OCI-LY7 (cell line): ENCODE measurements at regions not wholly inside any gene's neighbourhood (a gene's known extent, or its start where the extent isn't known, plus 50 kb on each side); places are given as distances from the start of the nearest gene placed in this dataset.
"Not testable (repeated sequence)": the region's sequence is repeated elsewhere in the genome, so short reads cannot be mapped to it uniquely, and the experiment has no call there.

Experiments
- BruUV-seq: library from RNA; stranded (reverse); fragments of 400-500 nt; replicated peaks from 2 replicates; lab custom pipeline; 2021; lab: Mats Ljungman, UMichigan
- CTCF ChIA-PET: fragments of 300-600 bp; sonication (Branson Sonifier 250); formaldehyde crosslinking; loops from one replicate; lab custom pipeline; 2022; ENCODE audit warnings: antibody characterized with exemption; ENCODE audit not compliant: unreplicated experiment; lab: Charles Lee
- POLR2A ChIA-PET: fragments of 300-600 bp; sonication (Branson Sonifier 250); formaldehyde crosslinking; loops from one replicate; lab custom pipeline; 2022; ENCODE audit warnings: antibody characterized with exemption; lab: Charles Lee
- DNase-seq: peaks from one replicate; pipeline ENCODE4 v3.0.0-alpha.2; 2015; ENCODE audit warnings: low spot score
- H2AFZ ChIP-seq: fragments of 200-600 bp; sonication (generic), shearing (Covaris generic); 2 replicates; pipeline ENCODE4 v1.6.1; 2014; ENCODE audit warnings: mild to moderate bottlenecking, antibody characterized with exemption, low read length, moderate library complexity
- H3K27ac ChIP-seq: fragments of 200-600 bp; sonication (generic); 2 replicates; pipeline ENCODE4 v1.5.1; 2014; ENCODE audit warnings: mixed run types, low read depth, mild to moderate bottlenecking, moderate library complexity, low read length, inconsistent platforms; ENCODE audit not compliant: poor library complexity, severe bottlenecking
- H3K36me3 ChIP-seq: fragments of 200-600 bp; sonication (generic); 2 replicates; pipeline ENCODE4 v1.6.1; 2014; ENCODE audit warnings: mild to moderate bottlenecking, antibody characterized with exemption, low read length, moderate library complexity, mixed read lengths; ENCODE audit not compliant: insufficient read depth
- H3K4me1 ChIP-seq: fragments of 200-600 bp; sonication (generic); 2 replicates; pipeline ENCODE4 v1.5.1; 2014; ENCODE audit warnings: mild to moderate bottlenecking, low read length; ENCODE audit not compliant: insufficient read depth, poor library complexity, severe bottlenecking
- H3K4me2 ChIP-seq: fragments of 200-600 bp; sonication (generic); 2 replicates; pipeline ENCODE4 v1.6.1; 2014; ENCODE audit warnings: mild to moderate bottlenecking, low read length
- H3K4me3 ChIP-seq: fragments of 200-600 bp; sonication (generic); 2 replicates; pipeline ENCODE4 v1.5.1; 2014; ENCODE audit warnings: mild to moderate bottlenecking, low read depth, low read length; ENCODE audit not compliant: poor library complexity, severe bottlenecking
- H3K79me2 ChIP-seq: fragments of 200-600 bp; sonication (generic); 2 replicates; pipeline ENCODE4 v1.6.1; 2016; ENCODE audit warnings: low read depth, mild to moderate bottlenecking, low read length, moderate library complexity, mixed read lengths; ENCODE audit not compliant: insufficient read depth
- H3K9me2 ChIP-seq: fragments of 200-600 bp; sonication (generic); 2 replicates; pipeline ENCODE4 v1.6.1; 2016; ENCODE audit warnings: mild to moderate bottlenecking, low read length, mixed read lengths; ENCODE audit not compliant: insufficient read depth
- H3K9me3 ChIP-seq: fragments of 200-600 bp; sonication (generic); 2 replicates; pipeline ENCODE4 v1.6.1; 2014; ENCODE audit warnings: mild to moderate bottlenecking, mixed run types, low read length, mixed read lengths
- H4K20me1 ChIP-seq: fragments of 200-600 bp; sonication (generic); 2 replicates; pipeline ENCODE4 v1.6.1; 2014; ENCODE audit warnings: mild to moderate bottlenecking, antibody characterized with exemption, low read length, moderate library complexity, mixed read lengths; ENCODE audit not compliant: insufficient read depth
- EZH2phosphoT487 ChIP-seq: fragments of 200-600 bp; sonication (generic); IDR thresholded peaks from 2 replicates; pipeline ENCODE4 v1.6.1; 2018; ENCODE audit warnings: low read depth, borderline replicate concordance, mild to moderate bottlenecking, mixed run types, antibody characterized with exemption, low read length, moderate library complexity, mixed read lengths
- intact Hi-C: fragments of 100-400 bp; cut with micrococcal nuclease; formaldehyde crosslinking; loops from one replicate; pipeline ENCODE4 v1.10.0; 2022; ENCODE audit not compliant: unreplicated experiment
- TF ChIP-seq, protein P1 (sequence below): fragments of 200-600 bp; sonication (generic); conservative IDR thresholded peaks from 2 replicates; pipeline ENCODE4 v1.5.1; 2014; ENCODE audit warnings: mild to moderate bottlenecking, antibody characterized with exemption, low read length, moderate library complexity, mixed read lengths

DNA sequence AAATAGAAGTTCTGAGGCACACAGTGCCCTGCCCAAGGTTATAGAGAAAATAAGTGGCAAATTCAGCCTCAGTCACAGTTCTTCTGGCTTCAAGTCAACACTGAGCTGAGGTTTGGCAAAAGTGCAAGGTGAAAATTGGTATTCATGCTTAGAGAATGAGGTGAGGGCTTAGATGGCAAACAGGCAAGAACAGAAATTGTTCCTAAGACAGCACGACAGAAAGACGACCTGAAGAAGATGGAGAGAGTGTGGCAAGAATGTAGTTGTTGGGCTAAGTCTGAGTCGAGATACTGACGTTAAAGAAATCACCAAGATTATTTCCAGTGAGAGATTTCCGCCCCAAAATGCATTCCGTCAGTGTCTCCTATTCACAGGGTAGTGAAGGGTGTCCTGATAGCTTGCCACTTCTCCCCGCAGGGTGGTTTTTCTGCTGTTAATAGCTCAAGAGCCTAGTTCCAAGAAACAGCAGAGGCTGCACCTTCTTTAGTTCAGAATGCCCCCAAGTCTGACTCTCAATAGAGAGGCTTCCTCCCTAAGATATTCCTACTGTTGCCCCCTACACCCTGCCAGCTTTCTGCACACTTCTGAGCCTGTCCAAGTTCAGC, 260.8 kb upstream of the AMIGO2 start:
- no peaks in the 10 kb centered on the region for H4K20me1 ChIP-seq
- H2AFZ ChIP-seq: no peak overlapping the region
- ChIA-PET CTCF (no interaction called here), POLR2A (interaction anchor here (0.5 to 0.6 kb wide), 2 partner anchors 9 to 1747 kb away, joined by 3 read pairs; no protein-coding TSS in a partner anchor)
- no peak overlapping the region for H3K27ac ChIP-seq
- DNase-seq: no peak
- no peaks in the 10 kb centered on the region for H3K9me3 ChIP-seq
- intact Hi-C loops: no loop called here
- TF ChIP-seq, protein P1, sequence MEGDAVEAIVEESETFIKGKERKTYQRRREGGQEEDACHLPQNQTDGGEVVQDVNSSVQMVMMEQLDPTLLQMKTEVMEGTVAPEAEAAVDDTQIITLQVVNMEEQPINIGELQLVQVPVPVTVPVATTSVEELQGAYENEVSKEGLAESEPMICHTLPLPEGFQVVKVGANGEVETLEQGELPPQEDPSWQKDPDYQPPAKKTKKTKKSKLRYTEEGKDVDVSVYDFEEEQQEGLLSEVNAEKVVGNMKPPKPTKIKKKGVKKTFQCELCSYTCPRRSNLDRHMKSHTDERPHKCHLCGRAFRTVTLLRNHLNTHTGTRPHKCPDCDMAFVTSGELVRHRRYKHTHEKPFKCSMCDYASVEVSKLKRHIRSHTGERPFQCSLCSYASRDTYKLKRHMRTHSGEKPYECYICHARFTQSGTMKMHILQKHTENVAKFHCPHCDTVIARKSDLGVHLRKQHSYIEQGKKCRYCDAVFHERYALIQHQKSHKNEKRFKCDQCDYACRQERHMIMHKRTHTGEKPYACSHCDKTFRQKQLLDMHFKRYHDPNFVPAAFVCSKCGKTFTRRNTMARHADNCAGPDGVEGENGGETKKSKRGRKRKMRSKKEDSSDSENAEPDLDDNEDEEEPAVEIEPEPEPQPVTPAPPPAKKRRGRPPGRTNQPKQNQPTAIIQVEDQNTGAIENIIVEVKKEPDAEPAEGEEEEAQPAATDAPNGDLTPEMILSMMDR: no peak
- TF ChIP-seq EZH2phosphoT487: no peak
- H3K36me3 ChIP-seq: no peaks in the 10 kb centered on the region
- no peaks in the 10 kb centered on the region for H3K4me1 ChIP-seq
- no TSS peak for BruUV-seq
- H3K4me2 ChIP-seq: no peak overlapping the region
- no peaks in the 10 kb centered on the region for H3K79me2 ChIP-seq
- no peak overlapping the region for H3K4me3 ChIP-seq
- H3K9me2 ChIP-seq: no peaks in the 10 kb centered on the region

DNA sequence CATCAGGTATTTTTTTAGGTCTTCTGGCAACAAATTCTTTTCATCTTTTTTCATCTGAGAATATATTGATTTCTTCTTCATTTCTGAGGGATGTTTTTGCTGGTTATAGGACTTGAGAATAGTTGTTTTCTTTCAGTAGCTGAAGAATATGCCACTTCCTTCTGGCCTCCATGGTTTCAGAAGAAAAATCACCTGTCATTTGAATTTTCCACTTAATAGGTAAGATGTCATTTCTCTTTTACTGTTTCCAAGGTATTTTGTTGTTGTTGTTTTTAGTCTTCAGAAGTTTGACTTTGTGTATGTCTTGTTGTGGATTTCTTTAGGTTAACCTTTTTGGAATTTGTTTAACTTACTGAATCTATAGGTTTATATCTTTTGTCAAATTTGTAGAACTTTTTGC, 257.8 kb upstream of the AMIGO2 start:
- no TSS peak for BruUV-seq
- POLR2A ChIA-PET: no interaction called here
- H3K27ac ChIP-seq: no peak overlapping the region
- H2AFZ ChIP-seq: no peak overlapping the region
- H4K20me1 ChIP-seq: no peaks in the 10 kb centered on the region
- no peaks in the 10 kb centered on the region for H3K9me2 ChIP-seq
- H3K36me3 ChIP-seq: no peaks in the 10 kb centered on the region
- H3K4me3 ChIP-seq: no peak overlapping the region
- intact Hi-C loops: no loop called here
- H3K4me1 ChIP-seq: no peaks in the 10 kb centered on the region
- CTCF ChIA-PET: no interaction called here
- H3K79me2 ChIP-seq: no peaks in the 10 kb centered on the region
- no peak for TF ChIP-seq EZH2phosphoT487
- TF ChIP-seq, protein P1: no peak
- no peaks in the 10 kb centered on the region for H3K9me3 ChIP-seq
- no peak overlapping the region for H3K4me2 ChIP-seq
- DNase-seq: no peak

DNA sequence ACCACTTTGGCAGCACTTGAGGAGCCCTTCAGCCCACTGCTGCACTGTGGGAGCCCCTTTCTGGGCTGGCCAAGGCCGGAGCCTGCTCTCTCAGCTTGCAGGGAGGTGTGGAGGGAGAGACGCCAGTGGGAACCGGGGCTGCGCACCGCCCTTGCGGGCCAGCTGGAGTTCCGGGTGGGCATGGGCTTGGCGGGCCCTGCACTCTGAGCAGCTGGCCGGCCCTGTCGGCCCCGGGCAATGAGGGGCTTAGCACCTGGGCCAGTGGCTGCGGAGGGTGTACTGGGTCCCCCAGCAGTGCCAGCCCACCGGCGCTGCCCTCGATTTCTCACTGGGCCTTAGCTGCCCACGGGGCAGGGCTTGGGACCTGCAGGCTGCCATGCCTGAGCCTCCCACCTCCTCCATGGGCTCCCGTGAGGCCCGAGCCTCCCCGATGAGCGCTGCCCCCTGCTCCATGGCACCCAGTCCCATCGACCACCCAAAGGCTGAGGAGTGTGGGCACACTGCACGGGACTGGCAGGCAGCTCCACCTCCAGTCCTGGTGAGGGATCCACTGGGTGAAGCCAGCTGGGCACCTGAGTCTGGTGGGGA, 253.6 kb upstream of the AMIGO2 start:
- H3K36me3 ChIP-seq, H2AFZ ChIP-seq, H3K4me1 ChIP-seq, intact Hi-C loops, H3K79me2 ChIP-seq, DNase-seq, H3K4me2 ChIP-seq, H3K27ac ChIP-seq, CTCF ChIA-PET, H3K4me3 ChIP-seq, H3K9me2 ChIP-seq, H4K20me1 ChIP-seq, BruUV-seq, POLR2A ChIA-PET, H3K9me3 ChIP-seq: not testable (repeated sequence)
